OCI-LY7 (cell line): ENCODE measurements at regions not wholly inside any gene's neighbourhood (a gene's known extent, or its start where the extent isn't known, plus 50 kb on each side); places are given as distances from the start of the nearest gene placed in this dataset.

ENCODE experiments used
- CTCF ChIP-seq: fragments of 200-600 bp; sonication (generic); conservative IDR thresholded peaks from 2 replicates; pipeline ENCODE4 v1.5.1; 2014; ENCODE audit warnings: mild to moderate bottlenecking, antibody characterized with exemption, low read length, moderate library complexity, mixed read lengths
- EZH2phosphoT487 ChIP-seq: fragments of 200-600 bp; sonication (generic); IDR thresholded peaks from 2 replicates; pipeline ENCODE4 v1.6.1; 2018; ENCODE audit warnings: low read depth, borderline replicate concordance, mild to moderate bottlenecking, mixed run types, antibody characterized with exemption, low read length, moderate library complexity, mixed read lengths

- TF ChIP-seq CTCF = no peak
- TF ChIP-seq EZH2phosphoT487 = no peak
Observed at GRCh38 chr3:82815417-82816058, 1054.1 kb upstream of the GBE1 start.
